Vagina (tissue), 2 donors: ENCODE measurements at regions not wholly inside any gene's neighbourhood (a gene's known extent, or its start where the extent isn't known, plus 50 kb on each side); places are given as distances from the start of the nearest gene placed in this dataset.
"Not testable (repeated sequence)": the region's sequence is repeated elsewhere in the genome, so short reads cannot be mapped to it uniquely, and the experiment has no call there.

Experiments
- DNase-seq, 2 donors: peaks; one replicate each; pipeline ENCODE4 v3.0.0-alpha.2; 2017; ENCODE audit errors: extremely low spot score in 2 of 2
- H3K27ac ChIP-seq: fragments of 200-600 bp; sonication (generic); one replicate; pipeline ENCODE4 v1.5.1; 2019
- H3K27me3 ChIP-seq: fragments of 200-600 bp; sonication (generic); one replicate; pipeline ENCODE4 v1.5.1; 2019
- H3K36me3 ChIP-seq, 2 donors: fragments of 200-600 bp; sonication (generic); one replicate each; pipeline ENCODE4 v1.5.1; 2017 to 2019
- H3K4me1 ChIP-seq: fragments of 200-600 bp; sonication (generic); one replicate; pipeline ENCODE4 v1.5.1; 2019
- H3K4me3 ChIP-seq, 2 donors: fragments of 200-600 bp; sonication (generic); 1 replicate in 1 of 2; 2 replicates in 1 of 2; pipeline ENCODE4 v1.5.1; 2016 to 2019
- H3K9me3 ChIP-seq: fragments of 200-600 bp; sonication (generic); one replicate; pipeline ENCODE4 v1.5.1; 2019
- intact Hi-C: fragments of 100-400 bp; cut with DNase I; formaldehyde crosslinking; loops from one replicate; pipeline ENCODE4 v1.15.1; 2023

- H3K27me3 ChIP-seq, DNase-seq, H3K9me3 ChIP-seq, H3K4me3 ChIP-seq, H3K4me1 ChIP-seq, intact Hi-C loops, H3K36me3 ChIP-seq, H3K27ac ChIP-seq: not testable (repeated sequence)
Measured at GRCh38 chr5:71404441-71404840, 51.0 kb upstream of the BDP1 start.

- H3K9me3 ChIP-seq, H3K27ac ChIP-seq, intact Hi-C loops, H3K4me1 ChIP-seq, H3K27me3 ChIP-seq, DNase-seq, H3K4me3 ChIP-seq, H3K36me3 ChIP-seq: not testable (repeated sequence)
Measured at GRCh38 chr5:71404936-71405335, 50.5 kb upstream of the BDP1 start.
